Natural killer cell treated with Interleukin-12 subunit alpha and Interleukin-12 subunit beta and Interleukin-15 and Interleukin-18, amount 100 ng/mL, for 72 hours (primary cell): ENCODE measurements at regions not wholly inside any gene's neighbourhood (a gene's known extent, or its start where the extent isn't known, plus 50 kb on each side); places are given as distances from the start of the nearest gene placed in this dataset.
"Not testable (repeated sequence)": the region's sequence is repeated elsewhere in the genome, so short reads cannot be mapped to it uniquely, and the experiment has no call there.

Experiments used
- ATAC-seq, 2 donors: fragments of 150-1000 bp; cut with Tn5 transposase in 1 of 2; sonication (Bioruptor Pico), chemical (Tn5 transposase) in 1 of 2; 2 replicates each; pipeline ENCODE4 v1.10.0; 2021
- DNase-seq: peaks from one replicate; pipeline ENCODE4 v3.0.0; 2022; ENCODE audit warnings: low spot score
- H3K27ac Mint-ChIP-seq, 2 donors: 1 replicate in 1 of 2; 2 replicates in 1 of 2; pipeline ENCODE4 v1.8.0; 2022; ENCODE audit warnings: mixed read lengths in 2 of 2, mild to moderate bottlenecking in 1 of 2, moderate library complexity in 1 of 2
- H3K27me3 Mint-ChIP-seq, 2 donors: 1 replicate in 1 of 2; 2 replicates in 1 of 2; pipeline ENCODE4 v1.8.0; 2022; ENCODE audit warnings: mixed read lengths in 2 of 2
- H3K36me3 Mint-ChIP-seq: one replicate; pipeline ENCODE4 v1.8.0; 2022; ENCODE audit warnings: mixed read lengths
- H3K4me1 Mint-ChIP-seq, 2 donors: 1 replicate in 1 of 2; 2 replicates in 1 of 2; pipeline ENCODE4 v1.8.0; 2022; ENCODE audit warnings: low read depth in 2 of 2, mixed read lengths in 2 of 2, mild to moderate bottlenecking in 1 of 2
- H3K4me3 Mint-ChIP-seq: one replicate; pipeline ENCODE4 v1.8.0; 2022; ENCODE audit warnings: mixed read lengths
- H3K9me3 Mint-ChIP-seq: 2 replicates; pipeline ENCODE4 v1.8.0; 2022; ENCODE audit warnings: mixed read lengths

- no peaks in the 10 kb centered on the region for H3K27me3 Mint-ChIP-seq
- peaks cover 4% of the 10 kb centered on the region for H3K9me3 Mint-ChIP-seq
- peaks cover 5% of the 10 kb centered on the region for H3K36me3 Mint-ChIP-seq
- H3K27ac Mint-ChIP-seq: no peak overlapping the region
- DNase-seq (no peak), ATAC-seq (no peak)
- no peaks in the 10 kb centered on the region for H3K4me1 Mint-ChIP-seq
- H3K4me3 Mint-ChIP-seq: no peak overlapping the region
These were observed 691.7 kb upstream of the SLC35B3 start for GRCh38 chr6:9126878-9127560.

GRCh38 chr6:9126034-9126433 lies 690.7 kb upstream of the SLC35B3 start:
- H3K9me3 Mint-ChIP-seq, H3K27ac Mint-ChIP-seq, H3K4me1 Mint-ChIP-seq, ATAC-seq, H3K36me3 Mint-ChIP-seq, DNase-seq, H3K4me3 Mint-ChIP-seq, H3K27me3 Mint-ChIP-seq: not testable (repeated sequence)

GRCh38 chr6:9121549-9121948 lies 686.2 kb upstream of the SLC35B3 start:
- peaks cover 8% of the 10 kb centered on the region for H3K9me3 Mint-ChIP-seq
- H3K27ac Mint-ChIP-seq: no peak overlapping the region
- H3K27me3 Mint-ChIP-seq: no peaks in the 10 kb centered on the region
- DNase-seq (no peak), ATAC-seq (no peak)
- no peaks in the 10 kb centered on the region for H3K36me3 Mint-ChIP-seq
- H3K4me1 Mint-ChIP-seq: no peaks in the 10 kb centered on the region
- H3K4me3 Mint-ChIP-seq: no peak overlapping the region

GRCh38 chr6:9116026-9116425 lies 680.7 kb upstream of the SLC35B3 start:
- Mint-ChIP-seq H3K27me3 (no peaks in the 10 kb centered on the region), H3K27ac (no peak overlapping the region), H3K36me3 (no peaks in the 10 kb centered on the region), H3K4me1 (no peaks in the 10 kb centered on the region), H3K4me3 (no peak overlapping the region), H3K9me3 (peaks cover 3% of the 10 kb centered on the region)
- DNase-seq (no peak), ATAC-seq (no peak)

GRCh38 chr6:9112544-9112943 lies 677.2 kb upstream of the SLC35B3 start:
- Mint-ChIP-seq H3K36me3 (no peaks in the 10 kb centered on the region), H3K4me1 (no peaks in the 10 kb centered on the region), H3K27me3 (no peaks in the 10 kb centered on the region), H3K9me3 (peaks cover 3% of the 10 kb centered on the region), H3K4me3 (no peak overlapping the region), H3K27ac (no peak overlapping the region)
- ATAC-seq (no peak), DNase-seq (no peak)

GRCh38 chr6:9103876-9104521 lies 668.7 kb upstream of the SLC35B3 start:
- ATAC-seq (no peak), DNase-seq (no peak)
- H3K27me3 Mint-ChIP-seq: no peaks in the 10 kb centered on the region
- H3K27ac Mint-ChIP-seq: no peak overlapping the region
- H3K4me1 Mint-ChIP-seq: no peaks in the 10 kb centered on the region
- H3K9me3 Mint-ChIP-seq: peaks cover 14% of the 10 kb centered on the region
- H3K36me3 Mint-ChIP-seq: no peaks in the 10 kb centered on the region
- no peak overlapping the region for H3K4me3 Mint-ChIP-seq

- ATAC-seq (no peak), DNase-seq (no peak)
- Mint-ChIP-seq H3K27ac (no peak overlapping the region), H3K36me3 (no peaks in the 10 kb centered on the region), H3K27me3 (no peaks in the 10 kb centered on the region), H3K4me3 (no peak overlapping the region), H3K9me3 (peaks cover 14% of the 10 kb centered on the region), H3K4me1 (no peaks in the 10 kb centered on the region)
These were observed 666.6 kb upstream of the SLC35B3 start for GRCh38 chr6:9101920-9102319.

GRCh38 chr6:9100869-9101580 lies 665.7 kb upstream of the SLC35B3 start:
- Mint-ChIP-seq H3K9me3 (peaks cover 14% of the 10 kb centered on the region), H3K27me3 (no peaks in the 10 kb centered on the region), H3K27ac (no peak overlapping the region), H3K4me3 (no peak overlapping the region), H3K4me1 (no peaks in the 10 kb centered on the region), H3K36me3 (no peaks in the 10 kb centered on the region)
- no peak for ATAC-seq
- no peak for DNase-seq

GRCh38 chr6:9095729-9096128 lies 660.4 kb upstream of the SLC35B3 start:
- DNase-seq (no peak), ATAC-seq (no peak)
- H3K4me1 Mint-ChIP-seq: no peaks in the 10 kb centered on the region
- no peaks in the 10 kb centered on the region for H3K27me3 Mint-ChIP-seq
- no peak overlapping the region for H3K4me3 Mint-ChIP-seq
- no peak overlapping the region for H3K27ac Mint-ChIP-seq
- peaks cover 7% of the 10 kb centered on the region for H3K9me3 Mint-ChIP-seq
- no peaks in the 10 kb centered on the region for H3K36me3 Mint-ChIP-seq

- ATAC-seq: no peak
- Mint-ChIP-seq H3K27me3 (no peaks in the 10 kb centered on the region), H3K9me3 (peaks cover 4% of the 10 kb centered on the region), H3K27ac (no peak overlapping the region), H3K4me1 (no peaks in the 10 kb centered on the region), H3K36me3 (no peaks in the 10 kb centered on the region), H3K4me3 (no peak overlapping the region)
- DNase-seq: no peak
These were observed 659.8 kb upstream of the SLC35B3 start for GRCh38 chr6:9095137-9095536.

GRCh38 chr6:9089724-9090123 lies 654.4 kb upstream of the SLC35B3 start:
- Mint-ChIP-seq H3K4me3 (no peak overlapping the region), H3K36me3 (no peaks in the 10 kb centered on the region), H3K4me1 (no peaks in the 10 kb centered on the region), H3K9me3 (peaks cover 3% of the 10 kb centered on the region), H3K27ac (no peak overlapping the region), H3K27me3 (no peaks in the 10 kb centered on the region)
- DNase-seq: no peak
- no peak for ATAC-seq

- no peak for DNase-seq
- peaks cover 3% of the 10 kb centered on the region for H3K9me3 Mint-ChIP-seq
- H3K27me3 Mint-ChIP-seq: no peaks in the 10 kb centered on the region
- H3K4me3 Mint-ChIP-seq: no peak overlapping the region
- no peak overlapping the region for H3K27ac Mint-ChIP-seq
- no peaks in the 10 kb centered on the region for H3K36me3 Mint-ChIP-seq
- ATAC-seq: no peak
- no peaks in the 10 kb centered on the region for H3K4me1 Mint-ChIP-seq
These were observed 652.1 kb upstream of the SLC35B3 start for GRCh38 chr6:9087470-9087869.

GRCh38 chr6:9086331-9086730 lies 651.0 kb upstream of the SLC35B3 start:
- DNase-seq (no peak), ATAC-seq (no peak)
- Mint-ChIP-seq H3K9me3 (peaks cover 3% of the 10 kb centered on the region), H3K36me3 (no peaks in the 10 kb centered on the region), H3K4me1 (no peaks in the 10 kb centered on the region), H3K27ac (no peak overlapping the region), H3K27me3 (no peaks in the 10 kb centered on the region), H3K4me3 (no peak overlapping the region)

GRCh38 chr6:9085709-9086070 lies 650.3 kb upstream of the SLC35B3 start:
- no peak overlapping the region for H3K27ac Mint-ChIP-seq
- peaks cover 3% of the 10 kb centered on the region for H3K9me3 Mint-ChIP-seq
- no peak for DNase-seq
- no peaks in the 10 kb centered on the region for H3K4me1 Mint-ChIP-seq
- ATAC-seq: no peak
- no peak overlapping the region for H3K4me3 Mint-ChIP-seq
- H3K36me3 Mint-ChIP-seq: no peaks in the 10 kb centered on the region
- H3K27me3 Mint-ChIP-seq: no peaks in the 10 kb centered on the region
